HG03571 (cell line): ENCODE measurements at regions not wholly inside any gene's neighbourhood (a gene's known extent, or its start where the extent isn't known, plus 50 kb on each side); places are given as distances from the start of the nearest gene placed in this dataset.

ENCODE experiments used
- ATAC-seq: cut with Tn5 transposase; IDR thresholded peaks from one replicate; pipeline ENCODE4 v1.9.1; 2021; ENCODE audit not compliant: unreplicated experiment

- ATAC-seq: no peak
These were observed 484.5 kb downstream of the SLITRK6 start for GRCh38 chr13:85314686-85315085.

- ATAC-seq: no peak
These were observed 485.3 kb downstream of the SLITRK6 start for GRCh38 chr13:85313761-85314503.

- ATAC-seq: no peak
These were observed 487.1 kb downstream of the SLITRK6 start for GRCh38 chr13:85312071-85312470.

- ATAC-seq: no peak
These were observed 495.6 kb downstream of the SLITRK6 start for GRCh38 chr13:85303630-85304029.

GRCh38 chr13:85298387-85298924, 500.8 kb downstream of the SLITRK6 start:
- no peak for ATAC-seq

GRCh38 chr13:85288698-85289097, 510.5 kb downstream of the SLITRK6 start:
- no peak for ATAC-seq

GRCh38 chr13:85287528-85287927, 511.7 kb downstream of the SLITRK6 start:
- no peak for ATAC-seq

- no peak for ATAC-seq
These were observed 513.1 kb downstream of the SLITRK6 start for GRCh38 chr13:85286081-85286480.

- no peak for ATAC-seq
These were observed 514.9 kb downstream of the SLITRK6 start for GRCh38 chr13:85284349-85284748.

GRCh38 chr13:85283408-85283807, 515.8 kb downstream of the SLITRK6 start:
- no peak for ATAC-seq

- no peak for ATAC-seq
These were observed 516.3 kb downstream of the SLITRK6 start for GRCh38 chr13:85282876-85283275.

- ATAC-seq: no peak
These were observed 520.4 kb downstream of the SLITRK6 start for GRCh38 chr13:85278851-85279250.

- ATAC-seq: no peak
These were observed 521.5 kb downstream of the SLITRK6 start for GRCh38 chr13:85277748-85278147.

GRCh38 chr13:85266771-85267170, 532.4 kb downstream of the SLITRK6 start:
- no peak for ATAC-seq

- ATAC-seq: no peak
These were observed 532.9 kb downstream of the SLITRK6 start for GRCh38 chr13:85266331-85266730.

- ATAC-seq: no peak
These were observed 533.9 kb downstream of the SLITRK6 start for GRCh38 chr13:85265296-85265695.

GRCh38 chr13:85262499-85262898, 536.7 kb downstream of the SLITRK6 start:
- no peak for ATAC-seq

- no peak for ATAC-seq
These were observed 537.4 kb downstream of the SLITRK6 start for GRCh38 chr13:85261757-85262346.

GRCh38 chr13:85260896-85261295, 538.3 kb downstream of the SLITRK6 start:
- ATAC-seq: no peak

- ATAC-seq: no peak
These were observed 543.2 kb downstream of the SLITRK6 start for GRCh38 chr13:85255978-85256377.

- ATAC-seq: no peak
These were observed 544.6 kb downstream of the SLITRK6 start for GRCh38 chr13:85254641-85255040.

- no peak for ATAC-seq
These were observed 550.1 kb downstream of the SLITRK6 start for GRCh38 chr13:85249151-85249550.
